Adrenal gland (tissue), 9 donors: ENCODE measurements at regions not wholly inside any gene's neighbourhood (a gene's known extent, or its start where the extent isn't known, plus 50 kb on each side); places are given as distances from the start of the nearest gene placed in this dataset.
"Not testable (repeated sequence)": the region's sequence is repeated elsewhere in the genome, so short reads cannot be mapped to it uniquely, and the experiment has no call there.

Experiments used
- DNase-seq, 7 donors: peaks; one replicate each; pipeline ENCODE4 v3.0.0-alpha.2; 2019 to 2020
- H3K27ac ChIP-seq, 5 donors: fragments of 200-600 bp; sonication (generic) in 4 of 5; 1 replicate in 3 of 5; 2 replicates in 2 of 5; pipeline versions ENCODE4 v1.5.1 to v1.8.0; 2016 to 2020; ENCODE audit warnings: mild to moderate bottlenecking in 1 of 5
- H3K27me3 ChIP-seq: fragments of 200-600 bp; 2 replicates; pipeline ENCODE4 v1.8.0; 2021
- H3K36me3 ChIP-seq, 2 donors: fragments of 200-600 bp; replicated peaks in 1 of 2; 1 replicate in 1 of 2; 2 replicates in 1 of 2; pipeline versions ENCODE4 v1.5.1 to v1.8.0; 2018 to 2022
- H3K4me1 ChIP-seq, 2 donors: fragments of 200-600 bp; replicated peaks in 1 of 2; 1 replicate in 1 of 2; 2 replicates in 1 of 2; pipeline versions ENCODE4 v1.5.1 to v1.8.0; 2018 to 2021
- H3K4me3 ChIP-seq, 4 donors: fragments of 200-600 bp; sonication (generic) in 3 of 4; one replicate each; pipeline ENCODE4 v1.5.1; 2016 to 2018
- H3K9me3 ChIP-seq, 3 donors: fragments of 200-600 bp; sonication (generic) in 1 of 3; replicated peaks in 1 of 3; 1 replicate in 2 of 3; 2 replicates in 1 of 3; pipeline versions ENCODE4 v1.5.1 to v1.8.0; 2016 to 2021
- CTCF ChIP-seq, 6 experiments: fragments of 450-650 bp in 4 of 6; fragments of 200-600 bp in 2 of 6; sonication (generic) in 1 of 6; IDR thresholded peaks; 1 replicate in 5 of 6; 2 replicates in 1 of 6; pipeline versions ENCODE4 v1.5.1 to v1.8.0; 2016 to 2021; ENCODE audit warnings: antibody characterized with exemption in 6 of 6, mild to moderate bottlenecking in 2 of 6, moderate library complexity in 1 of 6
- POLR2A ChIP-seq, 2 donors: fragments of 450-650 bp; IDR thresholded peaks; one replicate each; pipeline ENCODE4 v1.6.1; 2017; ENCODE audit warnings: antibody characterized with exemption in 2 of 2, mild to moderate bottlenecking in 2 of 2, moderate library complexity in 1 of 2
- WGBS, 4 donors: extraction: QIAGEN DNeasy Blood & Tissue Kit in 2 of 4; methylation state at CpG; one replicate each; pipeline versions ENCODE4 v1.1.5 to v1.1.7; 2013 to 2017; 5-methylcytosine and 5-hydroxymethylcytosine counted together
- intact Hi-C, 2 donors: fragments of 100-400 bp; cut with DNase I; formaldehyde crosslinking; loops; one replicate each; pipeline versions ENCODE4 v1.14.1 to v1.15.0; 2022 to 2023
- donor health status: healthy with polysubstance abuse.
- donor health status: Bipolar disorder and iron deficiency.
- donor health status: DM: yes; HTN: yes; CAD: no.
- donor health status: DM: no; HTN: no; CAD: no.
- donor health status: DM: no; HTN: no; CAD: no.

- intact Hi-C loops: no loop called here
- Histone ChIP-seq H3K36me3 (no peaks in the 10 kb centered on the region), H3K4me3 (no peak overlapping the region), H3K9me3 (no peaks in the 10 kb centered on the region), H3K4me1 (peaks cover 0 to 4% of the 10 kb centered on the region in 2 donors), H3K27me3 (no peaks in the 10 kb centered on the region), H3K27ac (no peak overlapping the region)
- 91 to 93% (median 93%) methylated on average over 7 of the region's 7 CpGs for WGBS, 4 donors
- TF ChIP-seq POLR2A (IDR thresholded peaks at IDR 0.05) (no peak), CTCF (IDR thresholded peaks at IDR 0.05) (no peak)
- DNase-seq: no peak
These were observed 536.1 kb downstream of the XYLT1 start for GRCh38 chr16:16934660-16935059.

GRCh38 chr16:16935909-16936308, 534.9 kb downstream of the XYLT1 start:
- 84 to 90% (median 89%) methylated on average over 4 of the region's 4 CpGs for WGBS, 4 donors
- H3K9me3 ChIP-seq, H3K27ac ChIP-seq, H3K4me3 ChIP-seq, H3K27me3 ChIP-seq, H3K4me1 ChIP-seq, DNase-seq, H3K36me3 ChIP-seq, intact Hi-C loops: not testable (repeated sequence)

GRCh38 chr16:16937576-16937975, 533.2 kb downstream of the XYLT1 start:
- no peaks in the 10 kb centered on the region for H3K4me1 ChIP-seq
- H3K27ac ChIP-seq: no peak overlapping the region
- no peaks in the 10 kb centered on the region for H3K27me3 ChIP-seq
- TF ChIP-seq POLR2A (IDR thresholded peaks at IDR 0.05) (no peak), CTCF (IDR thresholded peaks at IDR 0.05) (no peak)
- 21 to 36% (median 27%) methylated on average over 2 of the region's 2 CpGs for WGBS, 4 donors
- no peak for DNase-seq
- no peaks in the 10 kb centered on the region for H3K36me3 ChIP-seq
- H3K4me3 ChIP-seq: no peak overlapping the region
- intact Hi-C loops: no loop called here
- H3K9me3 ChIP-seq: no peaks in the 10 kb centered on the region

- DNase-seq: no peak
- H3K27me3 ChIP-seq: no peaks in the 10 kb centered on the region
- H3K4me1 ChIP-seq: no peaks in the 10 kb centered on the region
- intact Hi-C loops: no loop called here
- no peak for TF ChIP-seq POLR2A (IDR thresholded peaks at IDR 0.05)
- TF ChIP-seq CTCF (IDR thresholded peaks at IDR 0.05): no peak
- 24 to 32% (median 27%) methylated on average over 4 of the region's 4 CpGs for WGBS, 4 donors
- no peak overlapping the region for H3K4me3 ChIP-seq
- H3K9me3 ChIP-seq: no peaks in the 10 kb centered on the region
- H3K27ac ChIP-seq: no peak overlapping the region
- no peaks in the 10 kb centered on the region for H3K36me3 ChIP-seq
These were observed 532.8 kb downstream of the XYLT1 start for GRCh38 chr16:16938009-16938408.

- H3K4me1 ChIP-seq: no peaks in the 10 kb centered on the region
- H3K9me3 ChIP-seq: no peaks in the 10 kb centered on the region
- H3K27ac ChIP-seq: no peak overlapping the region
- intact Hi-C loops: no loop called here
- no peaks in the 10 kb centered on the region for H3K27me3 ChIP-seq
- 85 to 96% (median 91%) methylated on average over 3 of the region's 3 CpGs for WGBS, 4 donors
- H3K36me3 ChIP-seq: no peaks in the 10 kb centered on the region
- no peak overlapping the region for H3K4me3 ChIP-seq
- TF ChIP-seq CTCF (IDR thresholded peaks at IDR 0.05): no peak
- TF ChIP-seq POLR2A (IDR thresholded peaks at IDR 0.05): no peak
- DNase-seq: no peak
These were observed 531.8 kb downstream of the XYLT1 start for GRCh38 chr16:16938980-16939379.
